B cell (primary cell): ENCODE measurements at regions not wholly inside any gene's neighbourhood (a gene's known extent, or its start where the extent isn't known, plus 50 kb on each side); places are given as distances from the start of the nearest gene placed in this dataset.

Source experiments
- ATAC-seq: fragments of 200-7000 bp; cut with Tn5 transposase; one replicate; pipeline ENCODE4 v1.10.0; 2021; ENCODE audit warnings: low read depth, mild to moderate bottlenecking, moderate number of reproducible peaks, moderate library complexity
- CTCF ChIA-PET: fragments of 350-600 bp; sonication (Branson Sonifier 250); formaldehyde crosslinking; loops from one replicate; lab custom pipeline; 2021; ENCODE audit warnings: antibody characterized with exemption, inconsistent platforms; lab: Charles Lee
- POLR2A ChIA-PET: fragments of 350-600 bp; sonication (Branson Sonifier 250); formaldehyde crosslinking; loops from one replicate; lab custom pipeline; 2021; ENCODE audit warnings: antibody characterized with exemption; lab: Charles Lee
- DNase-seq: peaks from one replicate; pipeline ENCODE4 v3.0.0; 2013
- H2AFZ ChIP-seq: 2 replicates; pipeline ENCODE4 v1.6.1; 2012; ENCODE audit warnings: mild to moderate bottlenecking, low read depth, low read length; ENCODE audit not compliant: insufficient read depth, poor library complexity, severe bottlenecking
- H3K27ac ChIP-seq, 2 donors: 1 replicate in 1 of 2; 2 replicates in 1 of 2; pipeline ENCODE4 v1.5.1; 2012 to 2013; ENCODE audit warnings: low read length in 2 of 2, mild to moderate bottlenecking in 2 of 2, moderate library complexity in 1 of 2
- H3K27me3 ChIP-seq, 4 experiments: fragments of 200-600 bp in 1 of 4; sonication (generic) in 1 of 4; replicated peaks in 1 of 4; 1 replicate in 2 of 4; 2 replicates in 2 of 4; pipeline versions ENCODE4 v1.6.1 to v1.7.0; 2013 to 2016; ENCODE audit warnings: low read length in 3 of 4, mild to moderate bottlenecking in 2 of 4, mixed read lengths in 1 of 4, moderate library complexity in 1 of 4; ENCODE audit not compliant: insufficient read depth in 4 of 4, control insufficient read depth in 3 of 4; ENCODE audit errors: control extremely low read depth in 1 of 4
- H3K36me3 ChIP-seq, 2 experiments: replicated peaks in 1 of 2; 1 replicate in 1 of 2; 2 replicates in 1 of 2; pipeline versions ENCODE4 v1.6.1 to v1.7.1; 2013; ENCODE audit warnings: low read length in 1 of 2; ENCODE audit not compliant: insufficient read depth in 2 of 2, control insufficient read depth in 1 of 2; ENCODE audit errors: control extremely low read depth in 1 of 2, extremely low read depth in 1 of 2
- H3K4me1 ChIP-seq, 2 donors: fragments of 200-600 bp in 1 of 2; sonication (generic) in 1 of 2; 1 replicate in 1 of 2; 2 replicates in 1 of 2; pipeline versions ENCODE4 v1.5.1 to v1.6.1; 2013 to 2017; ENCODE audit warnings: low read length in 2 of 2; ENCODE audit not compliant: control insufficient read depth in 2 of 2, insufficient read depth in 2 of 2
- H3K4me2 ChIP-seq: replicated peaks from 2 replicates; pipeline ENCODE3; 2012; ENCODE audit warnings: mild to moderate bottlenecking, low read depth, low read length; ENCODE audit not compliant: poor library complexity, severe bottlenecking
- H3K4me3 ChIP-seq, 5 experiments: fragments of 200-600 bp in 1 of 5; sonication (generic) in 1 of 5; 1 replicate in 3 of 5; 2 replicates in 2 of 5; pipeline versions ENCODE4 v1.5.1 to v1.7.0; 2011 to 2016; ENCODE audit warnings: low read length in 4 of 5, mild to moderate bottlenecking in 4 of 5, low read depth in 2 of 5, control low read depth in 1 of 5, moderate library complexity in 1 of 5; ENCODE audit not compliant: insufficient read depth in 1 of 5; ENCODE audit errors: control extremely low read depth in 1 of 5, extremely low read depth in 1 of 5
- H3K79me2 ChIP-seq: fragments of 200-600 bp; sonication (generic); one replicate; pipeline ENCODE4 v1.6.0; 2016; ENCODE audit warnings: low read length; ENCODE audit not compliant: control insufficient read depth, insufficient read depth
- H3K9ac ChIP-seq: fragments of 200-600 bp; sonication (generic); 2 replicates; pipeline ENCODE4 v1.6.1; 2017; ENCODE audit warnings: mild to moderate bottlenecking, low read length, moderate library complexity
- H3K9me3 ChIP-seq, 3 donors: one replicate each; pipeline versions ENCODE4 v1.6.1 to v1.7.1; 2013; ENCODE audit warnings: low read length in 2 of 3; ENCODE audit not compliant: control insufficient read depth in 2 of 3, insufficient read depth in 1 of 3; ENCODE audit errors: control extremely low read depth in 1 of 3
- H4K20me1 ChIP-seq: 2 replicates; pipeline ENCODE4 v1.6.0; 2012; ENCODE audit warnings: mild to moderate bottlenecking, low read length; ENCODE audit not compliant: insufficient read depth, control insufficient read depth, poor library complexity, severe bottlenecking
- H3K27ac Mint-ChIP-seq: one replicate; pipeline ENCODE4 v1.8.0; 2021; ENCODE audit warnings: mixed read lengths
- H3K27me3 Mint-ChIP-seq: one replicate; pipeline ENCODE4 v1.8.0; 2021; ENCODE audit warnings: mixed read lengths
- H3K4me1 Mint-ChIP-seq: one replicate; pipeline ENCODE4 v1.8.0; 2021; ENCODE audit warnings: mixed read lengths
- H3K4me3 Mint-ChIP-seq: one replicate; pipeline ENCODE4 v1.8.0; 2021; ENCODE audit warnings: mixed read lengths
- H3K9me3 Mint-ChIP-seq: one replicate; pipeline ENCODE4 v1.8.0; 2022; ENCODE audit warnings: mixed read lengths; ENCODE audit not compliant: insufficient read depth
- CTCF ChIP-seq: fragments of 200-600 bp; IDR thresholded peaks from one replicate; pipeline ENCODE4 v1.8.0; 2022; ENCODE audit warnings: antibody characterized with exemption, mild to moderate bottlenecking
- EZH2 ChIP-seq: IDR thresholded peaks from 2 replicates; pipeline ENCODE4 v1.6.1; 2012; ENCODE audit warnings: borderline replicate concordance, low read depth, mild to moderate bottlenecking, moderate library complexity, low read length; ENCODE audit not compliant: insufficient read depth, poor library complexity, severe bottlenecking
- WGBS: methylation state at CpG from one replicate; pipeline ENCODE4 v1.1.5; 2013; ENCODE audit warnings: missing lambda C conversion rate; ENCODE audit not compliant: insufficient coverage; 5-methylcytosine and 5-hydroxymethylcytosine counted together
- intact Hi-C: fragments of 100-400 bp; cut with micrococcal nuclease; formaldehyde crosslinking; loops from one replicate; pipeline ENCODE4 v1.10.0; 2022

DNA sequence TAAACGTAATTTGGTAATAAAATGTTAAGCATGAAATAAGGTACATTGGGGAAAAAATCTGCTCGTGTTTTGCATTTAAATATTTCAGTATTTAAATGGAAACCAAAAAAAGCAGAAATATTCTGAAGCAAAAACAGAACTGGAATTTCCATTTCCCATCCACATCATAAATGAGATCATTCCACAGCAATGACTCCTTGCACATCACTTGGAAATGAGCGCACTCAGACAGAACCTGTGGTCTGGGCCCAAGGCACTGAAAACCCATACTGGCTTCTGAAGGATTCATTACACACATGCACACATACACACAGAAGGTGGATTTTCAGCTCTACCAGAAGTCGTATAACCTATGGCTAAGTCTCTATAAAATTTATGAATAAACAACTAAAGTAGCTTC lies 174.8 kb downstream of the IBTK start:
- H3K79me2 ChIP-seq = no peaks in the 10 kb centered on the region
- H3K36me3 ChIP-seq = no peaks in the 10 kb centered on the region
- intact Hi-C loops = no loop called here
- no peaks in the 10 kb centered on the region for H3K27me3 ChIP-seq
- CTCF ChIA-PET = no interaction called here
- Mint-ChIP-seq H3K27me3 (no peaks in the 10 kb centered on the region), H3K4me3 (no peak overlapping the region), H3K27ac (no peak overlapping the region), H3K4me1 (no peaks in the 10 kb centered on the region), H3K9me3 (no peaks in the 10 kb centered on the region)
- H3K27ac ChIP-seq = no peak overlapping the region
- POLR2A ChIA-PET = no interaction called here
- H2AFZ ChIP-seq = no peak overlapping the region
- no peak overlapping the region for H3K4me2 ChIP-seq
- H3K9me3 ChIP-seq = no peaks in the 10 kb centered on the region
- H3K4me3 ChIP-seq = no peak overlapping the region
- TF ChIP-seq CTCF (no peak), EZH2 (no peak)
- WGBS = 20% methylated on average over 1 of the region's 4 CpGs
- ATAC-seq (no peak), DNase-seq (no peak)
- no peaks in the 10 kb centered on the region for H4K20me1 ChIP-seq
- H3K9ac ChIP-seq = no peak overlapping the region
- H3K4me1 ChIP-seq = no peaks in the 10 kb centered on the region

GRCh38 chr6:82072121-82072521 lies 175.4 kb downstream of the IBTK start:
- H4K20me1 ChIP-seq = no peaks in the 10 kb centered on the region
- H3K4me1 ChIP-seq = no peaks in the 10 kb centered on the region
- H3K4me2 ChIP-seq = no peak overlapping the region
- ATAC-seq (no peak), DNase-seq (no peak)
- no peaks in the 10 kb centered on the region for H3K79me2 ChIP-seq
- H3K9ac ChIP-seq = no peak overlapping the region
- WGBS = no CpG with 5 or more reads among the region's 1 CpG
- no peaks in the 10 kb centered on the region for H3K36me3 ChIP-seq
- POLR2A ChIA-PET = no interaction called here
- H3K9me3 ChIP-seq = no peaks in the 10 kb centered on the region
- Mint-ChIP-seq H3K27me3 (no peaks in the 10 kb centered on the region), H3K27ac (no peak overlapping the region), H3K4me3 (no peak overlapping the region), H3K9me3 (no peaks in the 10 kb centered on the region), H3K4me1 (no peaks in the 10 kb centered on the region)
- no peak overlapping the region for H2AFZ ChIP-seq
- H3K4me3 ChIP-seq = no peak overlapping the region
- CTCF ChIA-PET = no interaction called here
- H3K27ac ChIP-seq = no peak overlapping the region
- intact Hi-C loops = no loop called here
- no peaks in the 10 kb centered on the region for H3K27me3 ChIP-seq
- no peak for TF ChIP-seq EZH2
- TF ChIP-seq CTCF = no peak
